NCI-H524 treated with DMSO at 0.1 percent for 48 hours (cell line): ENCODE measurements at regions not wholly inside any gene's neighbourhood (a gene's known extent, or its start where the extent isn't known, plus 50 kb on each side); places are given as distances from the start of the nearest gene placed in this dataset.

Experiments used
- DNase-seq: peaks from one replicate; lab custom pipeline; 2025; lab: John Stamatoyannopoulos, UW

DNA sequence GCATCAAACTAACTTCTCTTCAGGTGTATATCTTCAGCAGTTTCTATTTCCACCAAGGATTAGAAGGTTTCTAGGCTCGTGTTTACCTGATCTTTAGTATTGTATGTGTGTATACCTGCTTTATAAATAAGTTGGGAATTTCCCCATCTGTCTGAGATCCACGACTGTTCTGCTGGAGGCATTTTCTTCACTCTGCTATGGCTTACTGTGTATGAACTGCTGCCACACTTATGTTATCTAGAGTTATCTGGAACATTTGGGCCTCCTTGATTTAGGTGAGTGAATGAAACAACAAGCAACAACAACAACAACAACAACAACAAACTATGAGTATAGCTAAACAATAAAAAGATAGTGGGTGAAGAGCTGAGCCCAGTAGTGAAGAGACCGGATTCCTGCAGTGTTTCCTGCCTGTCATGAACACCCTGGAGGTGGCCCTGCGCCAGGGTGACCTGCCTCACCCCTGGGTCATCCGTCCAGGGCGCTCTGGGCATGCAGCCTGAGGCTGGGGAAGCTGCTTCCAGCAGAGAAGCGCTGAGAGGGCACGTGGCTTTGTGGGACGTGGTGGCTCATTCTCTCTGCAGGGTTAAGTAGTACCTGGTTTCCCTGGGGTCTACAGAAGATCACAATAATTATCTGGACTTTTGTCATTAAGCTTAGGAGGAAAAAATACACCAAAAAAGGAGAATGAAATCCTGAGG is 56.1 kb upstream of the GATA6 start:
- no peak for DNase-seq

DNA sequence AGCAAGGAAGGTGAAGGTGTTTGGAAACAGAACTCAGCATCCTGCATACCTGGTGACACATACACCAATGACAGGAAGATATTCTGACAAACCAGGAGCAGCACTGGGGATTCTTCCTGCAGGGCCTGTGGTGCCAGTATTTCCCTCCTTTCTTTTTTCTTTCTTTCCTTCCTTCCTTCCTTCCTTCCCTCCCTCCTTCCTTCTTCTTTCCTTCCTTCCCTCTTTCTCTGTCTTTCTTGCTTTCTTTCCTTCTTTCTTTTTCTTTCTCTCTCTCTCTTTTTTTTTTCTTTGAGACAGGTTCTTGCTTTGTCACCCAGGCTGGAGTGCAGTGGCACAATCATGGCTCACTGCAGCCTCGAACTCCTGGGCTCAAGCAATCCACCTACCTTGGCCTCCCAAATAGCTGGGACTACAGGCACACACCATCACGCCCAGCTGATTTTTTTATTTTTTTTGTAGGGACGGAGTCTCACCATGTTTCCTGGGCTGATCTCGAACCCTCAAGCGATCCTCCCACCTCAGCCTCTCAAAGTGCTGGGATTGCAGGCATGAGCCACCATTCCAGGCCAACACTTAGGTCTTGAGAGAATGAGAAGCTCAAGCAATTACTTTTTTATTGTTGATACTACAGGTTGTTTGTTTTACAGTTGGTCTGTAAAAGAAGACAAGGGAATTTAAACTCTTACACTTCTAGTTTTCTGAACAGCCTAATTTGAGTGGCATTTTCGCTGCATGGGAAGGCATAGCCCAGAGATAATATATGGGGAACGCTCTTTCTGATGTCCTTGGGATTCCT is 54.7 kb upstream of the GATA6 start:
- no peak for DNase-seq

DNA sequence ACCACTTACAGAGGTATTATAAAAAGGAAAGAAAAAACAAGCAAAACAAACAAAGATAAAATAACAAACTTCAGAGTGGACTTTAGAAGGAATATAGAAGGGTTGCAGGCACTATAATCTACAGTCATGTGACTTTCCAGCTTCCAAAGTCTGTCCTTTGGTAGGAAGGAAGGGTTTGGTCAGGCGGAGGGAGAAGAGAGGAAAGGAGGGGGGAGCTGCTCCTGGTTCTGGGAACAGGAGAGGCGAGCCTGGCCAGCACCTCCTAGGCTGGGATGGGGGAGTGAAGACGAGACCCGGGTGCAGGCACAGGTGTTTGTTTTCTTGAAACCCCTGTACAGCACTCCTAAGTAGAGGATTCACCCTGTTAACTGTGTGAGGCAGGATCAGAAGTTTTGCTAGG is 53.8 kb upstream of the GATA6 start:
- no peak for DNase-seq
